ENCODE measurements at regions not wholly inside any gene's neighbourhood (a gene's known extent, or its start where the extent isn't known, plus 50 kb on each side); places are given as distances from the start of the nearest gene placed in this dataset.

GRCh38 chr15:29889542-29890329, 67.5 kb upstream of the TJP1 start:
- H3K27ac Mint-ChIP-seq, result no peak overlapping the region
- DNase-seq, result no peak

GRCh38 chr15:29888646-29889045, 66.4 kb upstream of the TJP1 start:
- intact Hi-C loops (cut with micrococcal nuclease), result no loop called here
- no peaks in the 10 kb centered on the region for H3K4me1 Mint-ChIP-seq
- H3K4me3 Mint-ChIP-seq, result no peak overlapping the region
- H3K27ac Mint-ChIP-seq, result no peak overlapping the region
- H3K27me3 Mint-ChIP-seq, result peaks cover 14% of the 10 kb centered on the region
- H3K36me3 Mint-ChIP-seq (ENCODE audit: low read depth), result no peaks in the 10 kb centered on the region
- no peaks in the 10 kb centered on the region for H3K9me3 Mint-ChIP-seq
- DNase-seq, result no peak

More at GRCh38 chr15:29889542-29890329, 67.5 kb upstream of the TJP1 start:
- no peaks in the 10 kb centered on the region for H3K9me3 Mint-ChIP-seq
- H3K4me3 Mint-ChIP-seq, result no peak overlapping the region
- peaks cover 10% of the 10 kb centered on the region for H3K27me3 Mint-ChIP-seq
- H3K4me1 Mint-ChIP-seq, result no peaks in the 10 kb centered on the region
- H3K36me3 Mint-ChIP-seq (ENCODE audit: low read depth), result no peaks in the 10 kb centered on the region
- intact Hi-C loops (cut with micrococcal nuclease), result no loop called here

GRCh38 chr15:29887721-29888120, 65.5 kb upstream of the TJP1 start:
- Mint-ChIP-seq H3K27ac (no peak overlapping the region), H3K36me3 (ENCODE audit: low read depth) (no peaks in the 10 kb centered on the region), H3K4me1 (no peaks in the 10 kb centered on the region), H3K9me3 (no peaks in the 10 kb centered on the region), H3K27me3 (peaks cover 14% of the 10 kb centered on the region), H3K4me3 (no peak overlapping the region)
- intact Hi-C loops (cut with micrococcal nuclease), result no loop called here
- DNase-seq, result no peak

GRCh38 chr15:29885183-29885582, 62.9 kb upstream of the TJP1 start:
- H3K27me3 Mint-ChIP-seq, result peaks cover 18% of the 10 kb centered on the region
- H3K4me1 Mint-ChIP-seq, result no peaks in the 10 kb centered on the region
- no peak overlapping the region for H3K4me3 Mint-ChIP-seq
- H3K9me3 Mint-ChIP-seq, result no peaks in the 10 kb centered on the region
- DNase-seq, result no peak
- no peaks in the 10 kb centered on the region for H3K36me3 Mint-ChIP-seq (ENCODE audit: low read depth)
- no peak overlapping the region for H3K27ac Mint-ChIP-seq
- intact Hi-C loops (cut with micrococcal nuclease), result no loop called here

DNA sequence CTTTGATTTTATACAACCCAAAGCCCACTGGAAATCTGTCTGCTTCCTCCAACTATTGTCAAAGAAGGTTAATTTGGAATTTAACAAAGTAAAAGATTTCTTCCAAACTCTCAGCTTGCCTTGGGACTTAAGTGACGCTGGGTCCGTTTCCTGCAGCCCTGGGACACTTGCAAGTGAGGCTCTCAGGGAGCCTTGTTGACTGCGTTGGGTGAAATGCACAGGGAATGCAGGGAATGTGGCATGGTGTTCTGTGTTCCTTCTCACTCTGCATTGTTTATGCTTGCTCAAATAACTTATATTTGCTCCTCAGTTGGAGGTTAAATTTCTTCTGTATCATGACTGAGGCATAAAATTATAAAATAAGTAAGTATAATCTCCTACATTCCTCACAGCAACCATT, 60.9 kb upstream of the TJP1 start:
- DNase-seq, result no peak
- no peak overlapping the region for H3K27ac Mint-ChIP-seq
- H3K4me3 Mint-ChIP-seq, result no peak overlapping the region
- H3K36me3 Mint-ChIP-seq (ENCODE audit: low read depth), result no peaks in the 10 kb centered on the region
- intact Hi-C loops (cut with micrococcal nuclease), result no loop called here
- H3K27me3 Mint-ChIP-seq, result peaks cover 13% of the 10 kb centered on the region
- H3K4me1 Mint-ChIP-seq, result no peaks in the 10 kb centered on the region
- H3K9me3 Mint-ChIP-seq, result no peaks in the 10 kb centered on the region

GRCh38 chr15:29880886-29881285, 58.6 kb upstream of the TJP1 start:
- Mint-ChIP-seq H3K4me1 (no peaks in the 10 kb centered on the region), H3K36me3 (ENCODE audit: low read depth) (no peaks in the 10 kb centered on the region), H3K9me3 (no peaks in the 10 kb centered on the region), H3K27me3 (peaks cover 11% of the 10 kb centered on the region), H3K4me3 (no peak overlapping the region), H3K27ac (no peak overlapping the region)
- intact Hi-C loops (cut with micrococcal nuclease), result no loop called here
- no peak for DNase-seq

- H3K36me3 Mint-ChIP-seq (ENCODE audit: low read depth), result no peaks in the 10 kb centered on the region
- DNase-seq, result no peak
- H3K4me1 Mint-ChIP-seq, result no peaks in the 10 kb centered on the region
- H3K4me3 Mint-ChIP-seq, result no peak overlapping the region
- peaks cover 9% of the 10 kb centered on the region for H3K27me3 Mint-ChIP-seq
- H3K27ac Mint-ChIP-seq, result no peak overlapping the region
- intact Hi-C loops (cut with micrococcal nuclease), result no loop called here
- no peaks in the 10 kb centered on the region for H3K9me3 Mint-ChIP-seq
These were observed 58.1 kb upstream of the TJP1 start for GRCh38 chr15:29880341-29880740.

DNA sequence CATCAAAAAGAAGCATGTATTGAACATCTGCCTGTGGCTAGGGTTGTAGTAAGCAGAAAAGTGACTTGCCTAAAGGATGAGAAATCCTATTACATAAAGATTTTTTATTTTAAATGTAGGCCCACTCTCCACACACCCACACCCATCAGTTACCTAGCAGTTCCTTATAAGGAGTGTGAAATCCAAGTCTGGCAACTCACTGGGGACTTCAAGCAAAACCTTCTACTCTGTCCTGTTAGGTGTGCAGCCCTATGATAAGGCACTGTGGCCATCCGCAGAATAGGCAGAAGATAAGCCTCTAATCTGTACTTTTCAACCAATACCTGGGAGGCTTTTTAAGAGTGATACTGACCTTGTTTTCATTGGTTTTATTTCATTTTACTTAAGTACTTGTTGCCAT, 52.7 kb upstream of the TJP1 start:
- H3K4me3 Mint-ChIP-seq, result no peak overlapping the region
- intact Hi-C loops (cut with micrococcal nuclease), result no loop called here
- H3K27ac Mint-ChIP-seq, result no peak overlapping the region
- H3K36me3 Mint-ChIP-seq (ENCODE audit: low read depth), result no peaks in the 10 kb centered on the region
- H3K27me3 Mint-ChIP-seq, result no peaks in the 10 kb centered on the region
- H3K4me1 Mint-ChIP-seq, result no peaks in the 10 kb centered on the region
- DNase-seq, result no peak
- H3K9me3 Mint-ChIP-seq, result no peaks in the 10 kb centered on the region

DNA sequence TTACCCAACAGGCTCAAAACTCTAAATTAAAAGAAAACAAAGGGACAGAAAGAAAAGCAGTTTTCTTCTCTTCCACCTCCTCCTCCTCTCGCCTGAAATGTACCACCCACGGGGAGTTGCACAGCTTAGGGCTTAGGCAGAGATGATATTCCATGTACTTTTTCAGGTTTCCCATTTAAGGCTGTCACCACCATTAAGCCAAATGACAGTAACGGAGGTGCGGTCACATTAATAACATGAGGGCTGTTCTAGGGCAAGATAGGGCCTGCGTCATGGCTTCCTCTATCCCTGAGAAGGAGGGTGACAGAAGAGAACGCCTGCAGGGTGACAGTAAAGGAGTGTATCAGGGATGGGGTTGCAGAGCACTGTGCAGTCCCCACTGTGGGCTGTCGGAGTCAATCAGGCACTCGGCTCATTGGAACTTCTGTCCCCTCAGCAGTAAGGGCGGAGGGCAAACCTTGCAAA, 51.7 kb upstream of the TJP1 start:
- no peak overlapping the region for H3K4me3 Mint-ChIP-seq
- no peak for DNase-seq
- intact Hi-C loops (cut with micrococcal nuclease), result no loop called here
- H3K9me3 Mint-ChIP-seq, result no peaks in the 10 kb centered on the region
- no peak overlapping the region for H3K27ac Mint-ChIP-seq
- no peaks in the 10 kb centered on the region for H3K4me1 Mint-ChIP-seq
- H3K36me3 Mint-ChIP-seq (ENCODE audit: low read depth), result no peaks in the 10 kb centered on the region
- no peaks in the 10 kb centered on the region for H3K27me3 Mint-ChIP-seq

GRCh38 chr15:29873264-29873663, 51.0 kb upstream of the TJP1 start:
- intact Hi-C loops (cut with micrococcal nuclease), result no loop called here
- no peak overlapping the region for H3K4me3 Mint-ChIP-seq

DNA sequence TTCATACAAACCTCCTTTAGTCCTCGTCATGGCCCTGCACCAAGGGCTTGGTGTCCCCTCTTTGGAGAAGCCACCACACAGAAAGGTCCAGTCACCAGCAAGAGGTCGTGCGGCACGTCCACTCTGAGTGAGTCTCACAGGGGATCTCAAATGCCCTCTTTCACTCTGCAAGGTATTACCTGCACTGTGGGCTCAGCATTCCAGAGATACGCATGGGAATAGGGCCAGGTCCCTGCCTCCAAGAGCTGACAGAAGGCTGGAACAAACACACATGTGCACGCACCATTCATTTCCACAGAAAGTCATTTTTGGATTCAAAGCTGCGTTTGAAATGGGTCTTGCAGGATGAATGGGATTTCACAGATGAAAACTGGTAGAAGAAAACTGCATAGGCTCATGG, 50.4 kb upstream of the TJP1 start:
- H3K27me3 Mint-ChIP-seq, result no peaks in the 10 kb centered on the region
- H3K27ac Mint-ChIP-seq, result no peak overlapping the region
- H3K4me3 Mint-ChIP-seq, result no peak overlapping the region
- H3K4me1 Mint-ChIP-seq, result no peaks in the 10 kb centered on the region
- DNase-seq, result no peak
- H3K36me3 Mint-ChIP-seq (ENCODE audit: low read depth), result no peaks in the 10 kb centered on the region
- no peaks in the 10 kb centered on the region for H3K9me3 Mint-ChIP-seq
- intact Hi-C loops (cut with micrococcal nuclease), result no loop called here

More at GRCh38 chr15:29873264-29873663, 51.0 kb upstream of the TJP1 start:
- H3K36me3 Mint-ChIP-seq (ENCODE audit: low read depth), result no peaks in the 10 kb centered on the region
- H3K27me3 Mint-ChIP-seq, result no peaks in the 10 kb centered on the region
- no peak overlapping the region for H3K27ac Mint-ChIP-seq
- H3K4me1 Mint-ChIP-seq, result no peaks in the 10 kb centered on the region
- no peaks in the 10 kb centered on the region for H3K9me3 Mint-ChIP-seq
- DNase-seq, result no peak

Data from activated CD4-positive, alpha-beta T cell treated with anti-CD3 and anti-CD28 coated beads, Interleukin-2, amount 10 ng/mL, durations not matched to agents 24 days and 14 days (primary cell).